Mucosa of descending colon (tissue), 3 donors: ENCODE measurements at regions not wholly inside any gene's neighbourhood (a gene's known extent, or its start where the extent isn't known, plus 50 kb on each side); places are given as distances from the start of the nearest gene placed in this dataset.

Source experiments
- ATAC-seq: fragments of 200-7000 bp; cut with Tn5 transposase; one replicate; pipeline ENCODE4 v1.9.1; 2020; ENCODE audit warnings: mild to moderate bottlenecking, moderate library complexity
- DNase-seq, 3 donors: peaks; one replicate each; pipeline ENCODE4 v3.0.0-alpha.2; 2020
- H3K36me3 ChIP-seq: fragments of 200-600 bp; one replicate; pipeline ENCODE4 v1.8.0; 2021; ENCODE audit warnings: low read depth, mild to moderate bottlenecking
- H3K4me1 ChIP-seq: fragments of 200-600 bp; one replicate; pipeline ENCODE4 v1.8.0; 2021; ENCODE audit warnings: low read depth, mild to moderate bottlenecking
- H3K4me3 ChIP-seq: fragments of 200-600 bp; one replicate; pipeline ENCODE4 v1.8.0; 2021; ENCODE audit warnings: mild to moderate bottlenecking
- H3K9me3 ChIP-seq: fragments of 200-600 bp; one replicate; pipeline ENCODE4 v1.8.0; 2021; ENCODE audit warnings: mild to moderate bottlenecking
- intact Hi-C, 2 donors: fragments of 100-400 bp; cut with DNase I in 1 of 2; cut with micrococcal nuclease in 1 of 2; formaldehyde crosslinking; loops; one replicate each; pipeline versions ENCODE4 v1.11.0 to v1.11.1; 2022; cut with DNase I, micrococcal nuclease
- TF ChIP-seq, protein P1 (sequence below): fragments of 200-600 bp; IDR thresholded peaks from one replicate; pipeline ENCODE4 v1.8.0; 2022; ENCODE audit warnings: antibody characterized with exemption, mild to moderate bottlenecking
- donor health status: DM: no; HTN: no; CAD: no; lungs with moderate emphysema.
- donor health status: DM: no; HTN: no; CAD: no.
- donor health status: DM: no; HTN: yes; CAD: no.

GRCh38 chr6:149150301-149150700 lies 167.2 kb upstream of the TAB2 start:
- Histone ChIP-seq H3K9me3 (no peaks in the 10 kb centered on the region), H3K4me1 (no peaks in the 10 kb centered on the region), H3K4me3 (no peak overlapping the region), H3K36me3 (no peaks in the 10 kb centered on the region)
- TF ChIP-seq, protein P1, sequence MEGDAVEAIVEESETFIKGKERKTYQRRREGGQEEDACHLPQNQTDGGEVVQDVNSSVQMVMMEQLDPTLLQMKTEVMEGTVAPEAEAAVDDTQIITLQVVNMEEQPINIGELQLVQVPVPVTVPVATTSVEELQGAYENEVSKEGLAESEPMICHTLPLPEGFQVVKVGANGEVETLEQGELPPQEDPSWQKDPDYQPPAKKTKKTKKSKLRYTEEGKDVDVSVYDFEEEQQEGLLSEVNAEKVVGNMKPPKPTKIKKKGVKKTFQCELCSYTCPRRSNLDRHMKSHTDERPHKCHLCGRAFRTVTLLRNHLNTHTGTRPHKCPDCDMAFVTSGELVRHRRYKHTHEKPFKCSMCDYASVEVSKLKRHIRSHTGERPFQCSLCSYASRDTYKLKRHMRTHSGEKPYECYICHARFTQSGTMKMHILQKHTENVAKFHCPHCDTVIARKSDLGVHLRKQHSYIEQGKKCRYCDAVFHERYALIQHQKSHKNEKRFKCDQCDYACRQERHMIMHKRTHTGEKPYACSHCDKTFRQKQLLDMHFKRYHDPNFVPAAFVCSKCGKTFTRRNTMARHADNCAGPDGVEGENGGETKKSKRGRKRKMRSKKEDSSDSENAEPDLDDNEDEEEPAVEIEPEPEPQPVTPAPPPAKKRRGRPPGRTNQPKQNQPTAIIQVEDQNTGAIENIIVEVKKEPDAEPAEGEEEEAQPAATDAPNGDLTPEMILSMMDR = no peak
- DNase-seq (no peak), ATAC-seq (no peak)
- intact Hi-C loops = no loop called here

- ATAC-seq (no peak), DNase-seq (no peak)
- TF ChIP-seq, protein P1 = no peak
- Histone ChIP-seq H3K36me3 (no peaks in the 10 kb centered on the region), H3K9me3 (no peaks in the 10 kb centered on the region), H3K4me3 (no peak overlapping the region), H3K4me1 (no peaks in the 10 kb centered on the region)
- intact Hi-C loops = no loop called here
Measured at GRCh38 chr6:149150801-149151398, 166.6 kb upstream of the TAB2 start.

DNA sequence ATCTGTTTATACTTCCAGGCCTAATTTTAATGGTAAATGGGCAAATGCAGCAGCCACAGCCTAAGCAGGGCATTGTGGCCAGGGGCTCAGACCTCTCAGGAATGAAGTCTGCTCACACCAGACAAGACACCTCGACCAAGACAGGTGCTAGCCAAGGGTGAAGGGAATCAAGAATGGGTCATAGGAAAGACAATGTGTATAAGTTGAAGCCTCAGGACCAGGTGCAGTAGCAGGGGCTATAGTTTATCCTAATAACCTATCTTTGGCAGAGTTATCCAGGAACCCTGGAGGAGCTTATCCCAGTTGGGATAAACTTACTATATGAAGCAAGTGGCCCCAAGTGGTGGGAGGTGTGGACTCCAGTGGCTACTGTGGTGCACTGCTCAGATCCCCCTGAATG lies 165.0 kb upstream of the TAB2 start:
- DNase-seq = no peak
- Histone ChIP-seq H3K36me3 (no peaks in the 10 kb centered on the region), H3K9me3 (no peaks in the 10 kb centered on the region), H3K4me1 (no peaks in the 10 kb centered on the region), H3K4me3 (no peak overlapping the region)
- no peak for ATAC-seq
- TF ChIP-seq, protein P1 = no peak
- intact Hi-C loops = no loop called here

DNA sequence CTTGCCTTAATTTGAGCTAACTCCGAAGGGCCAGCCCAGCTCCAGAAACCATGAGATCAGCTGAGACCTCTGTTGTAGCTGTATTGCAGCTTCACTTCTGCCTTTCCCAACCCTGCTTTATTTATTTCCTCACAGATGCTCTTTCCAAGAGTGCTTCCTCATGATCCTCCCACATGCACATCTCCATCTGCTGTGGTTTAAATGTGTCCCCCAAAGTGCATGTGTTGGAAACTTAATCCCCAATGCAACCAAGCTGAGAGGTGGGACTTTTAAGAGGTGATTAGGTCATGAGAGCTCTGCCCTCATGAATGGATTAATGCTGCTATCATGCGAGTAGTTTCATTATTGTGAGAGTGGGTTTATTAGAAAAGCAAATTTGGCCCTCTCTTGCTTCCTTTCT lies 164.4 kb upstream of the TAB2 start:
- Histone ChIP-seq H3K4me1 (no peaks in the 10 kb centered on the region), H3K9me3 (no peaks in the 10 kb centered on the region), H3K4me3 (no peak overlapping the region), H3K36me3 (no peaks in the 10 kb centered on the region)
- TF ChIP-seq, protein P1 = no peak
- ATAC-seq (peak; percentile 17), DNase-seq (no peak)
- intact Hi-C loops = no loop called here

DNA sequence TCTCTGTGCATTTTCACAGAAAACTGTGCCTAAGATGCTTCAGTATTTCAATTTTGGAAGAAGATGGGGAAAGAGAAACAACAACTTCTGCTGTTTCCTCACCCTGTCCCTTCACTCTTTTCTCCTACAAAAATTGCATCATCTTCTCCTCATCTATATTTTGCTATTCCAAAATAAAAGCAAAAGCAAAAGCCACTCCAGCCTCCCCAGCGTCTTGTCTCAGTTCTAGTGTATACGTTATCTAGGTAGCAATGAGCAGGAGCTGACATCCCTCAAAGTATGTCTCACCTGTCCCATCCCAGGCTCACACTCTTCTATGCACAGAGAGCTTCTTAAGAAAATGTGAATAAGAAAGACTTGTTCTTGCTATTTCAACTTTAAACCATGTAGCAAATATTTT lies 163.8 kb upstream of the TAB2 start:
- H3K4me1 ChIP-seq = no peaks in the 10 kb centered on the region
- H3K4me3 ChIP-seq = no peak overlapping the region
- H3K36me3 ChIP-seq = no peaks in the 10 kb centered on the region
- intact Hi-C loops = no loop called here
- H3K9me3 ChIP-seq = no peaks in the 10 kb centered on the region
- no peak for ATAC-seq
- TF ChIP-seq, protein P1 = no peak
- DNase-seq = no peak
